ENCODE measurements at regions not wholly inside any gene's neighbourhood (a gene's known extent, or its start where the extent isn't known, plus 50 kb on each side); places are given as distances from the start of the nearest gene placed in this dataset.

GRCh38 chrX:39936886-39937770 lies 160.6 kb downstream of the BCOR start:
- Histone ChIP-seq H3K27ac (ENCODE audit: low read length) (no peak overlapping the region), H3K27me3 (ENCODE audit: insufficient read depth, low read depth, low read length) (no peaks in the 10 kb centered on the region), H3K9ac (ENCODE audit: low read length) (no peak overlapping the region), H2AFZ (ENCODE audit: low read depth, low read length) (no peak overlapping the region), H3F3A (ENCODE audit: insufficient read depth, low read length, poor library complexity, severe bottlenecking) (no peaks in the 10 kb centered on the region), H3K79me2 (replicated peaks; ENCODE audit: insufficient read depth, low read length) (no peaks in the 10 kb centered on the region), H3K9me2 (ENCODE audit: insufficient read depth, low read length) (no peaks in the 10 kb centered on the region), H3K4me3 (ENCODE audit: low read length) (no peak overlapping the region), H3K4me2 (ENCODE audit: low read length) (no peak overlapping the region), H4K20me1 (ENCODE audit: insufficient read depth) (no peaks in the 10 kb centered on the region), H3K9me3 (ENCODE audit: low read length) (no peaks in the 10 kb centered on the region), H3K36me3 (ENCODE audit: insufficient read depth, low read length) (no peaks in the 10 kb centered on the region)
- no peak for TF ChIP-seq EZH2 (IDR thresholded peaks at IDR 0.05; ENCODE audit: borderline replicate concordance, insufficient read depth, low read length, poor library complexity, severe bottlenecking)
- TF ChIP-seq MXI1 (conservative IDR thresholded peaks at IDR 0.05; ENCODE audit: poor library complexity, severe bottlenecking) = no peak
- TF ChIP-seq SMC3 (conservative IDR thresholded peaks at IDR 0.05; ENCODE audit: poor library complexity) = no peak
- no peak for TF ChIP-seq CTCF (IDR thresholded peaks at IDR 0.05; ENCODE audit: poor library complexity, severe bottlenecking)
- TF ChIP-seq TAF1 (IDR thresholded peaks at IDR 0.05; ENCODE audit: low read depth) = no peak
- no peak for TF ChIP-seq EP300 (conservative IDR thresholded peaks at IDR 0.05; ENCODE audit: poor library complexity, severe bottlenecking)
- TF ChIP-seq RAD21 (conservative IDR thresholded peaks at IDR 0.05) = no peak
- TF ChIP-seq POLR2AphosphoS5 (IDR thresholded peaks at IDR 0.05) = no peak
- no peak for TF ChIP-seq REST (IDR thresholded peaks at IDR 0.05; ENCODE audit: borderline replicate concordance)

GRCh38 chrX:39938466-39938865 lies 159.3 kb downstream of the BCOR start:
- Histone ChIP-seq H3K36me3 (ENCODE audit: insufficient read depth, low read length) (no peaks in the 10 kb centered on the region), H3K9me3 (ENCODE audit: low read length) (no peaks in the 10 kb centered on the region), H3K9ac (ENCODE audit: low read length) (no peak overlapping the region), H3K27me3 (ENCODE audit: insufficient read depth, low read depth, low read length) (no peaks in the 10 kb centered on the region), H3F3A (ENCODE audit: insufficient read depth, low read length, poor library complexity, severe bottlenecking) (no peaks in the 10 kb centered on the region), H4K20me1 (ENCODE audit: insufficient read depth) (no peaks in the 10 kb centered on the region), H3K4me3 (ENCODE audit: low read length) (no peak overlapping the region), H3K9me2 (ENCODE audit: insufficient read depth, low read length) (no peaks in the 10 kb centered on the region), H3K27ac (ENCODE audit: low read length) (no peak overlapping the region), H3K4me2 (ENCODE audit: low read length) (no peak overlapping the region), H2AFZ (ENCODE audit: low read depth, low read length) (no peak overlapping the region), H3K79me2 (replicated peaks; ENCODE audit: insufficient read depth, low read length) (no peaks in the 10 kb centered on the region)
- TF ChIP-seq RAD21 (conservative IDR thresholded peaks at IDR 0.05) (no peak), CTCF (IDR thresholded peaks at IDR 0.05; ENCODE audit: poor library complexity, severe bottlenecking) (no peak), REST (IDR thresholded peaks at IDR 0.05; ENCODE audit: borderline replicate concordance) (no peak), MXI1 (conservative IDR thresholded peaks at IDR 0.05; ENCODE audit: poor library complexity, severe bottlenecking) (no peak), EP300 (conservative IDR thresholded peaks at IDR 0.05; ENCODE audit: poor library complexity, severe bottlenecking) (no peak), POLR2AphosphoS5 (IDR thresholded peaks at IDR 0.05) (no peak), SMC3 (conservative IDR thresholded peaks at IDR 0.05; ENCODE audit: poor library complexity) (no peak), EZH2 (IDR thresholded peaks at IDR 0.05; ENCODE audit: borderline replicate concordance, insufficient read depth, low read length, poor library complexity, severe bottlenecking) (no peak), TAF1 (IDR thresholded peaks at IDR 0.05; ENCODE audit: low read depth) (no peak)
